Islet of Langerhans (tissue), 1 donor: ENCODE measurements at regions not wholly inside any gene's neighbourhood (a gene's known extent, or its start where the extent isn't known, plus 50 kb on each side); places are given as distances from the start of the nearest gene placed in this dataset.
"Not testable (repeated sequence)": the region's sequence is repeated elsewhere in the genome, so short reads cannot be mapped to it uniquely, and the experiment has no call there.

Source experiments
- FAIRE-seq: peaks from one replicate; lab custom pipeline; 2011; peaks lifted over from hg19 to GRCh38; lab: Jason Lieb, UNC

GRCh38 chr17:14621826-14622614 lies 321.1 kb downstream of the HS3ST3B1 start:
- FAIRE-seq = no peak

GRCh38 chr17:14619821-14620220 lies 318.9 kb downstream of the HS3ST3B1 start:
- FAIRE-seq = no peak

GRCh38 chr17:14616528-14616927 lies 315.6 kb downstream of the HS3ST3B1 start:
- no peak for FAIRE-seq

- FAIRE-seq = no peak
Measured at GRCh38 chr17:14605267-14605599, 304.4 kb downstream of the HS3ST3B1 start.

GRCh38 chr17:14604591-14605266 lies 303.8 kb downstream of the HS3ST3B1 start:
- FAIRE-seq = no peak

- FAIRE-seq = no peak
Measured at GRCh38 chr17:14596224-14596623, 295.3 kb downstream of the HS3ST3B1 start.

- FAIRE-seq = no peak
Measured at GRCh38 chr17:14595656-14596055, 294.8 kb downstream of the HS3ST3B1 start.

- no peak for FAIRE-seq
Measured at GRCh38 chr17:14594690-14595089, 293.8 kb downstream of the HS3ST3B1 start.

- no peak for FAIRE-seq
Measured at GRCh38 chr17:14593956-14594355, 293.1 kb downstream of the HS3ST3B1 start.

GRCh38 chr17:14590459-14591250 lies 289.8 kb downstream of the HS3ST3B1 start:
- no peak for FAIRE-seq

- no peak for FAIRE-seq
Measured at GRCh38 chr17:14585099-14585498, 284.2 kb downstream of the HS3ST3B1 start.

GRCh38 chr17:14582996-14583395 lies 282.1 kb downstream of the HS3ST3B1 start:
- no peak for FAIRE-seq

- no peak for FAIRE-seq
Measured at GRCh38 chr17:14581186-14581830, 280.4 kb downstream of the HS3ST3B1 start.

GRCh38 chr17:14580499-14580898 lies 279.6 kb downstream of the HS3ST3B1 start:
- FAIRE-seq = no peak

GRCh38 chr17:14579716-14580115 lies 278.8 kb downstream of the HS3ST3B1 start:
- FAIRE-seq = no peak

- no peak for FAIRE-seq
Measured at GRCh38 chr17:14575471-14575953, 274.6 kb downstream of the HS3ST3B1 start.

- FAIRE-seq = not testable (repeated sequence)
Measured at GRCh38 chr17:14560325-14560724, 259.4 kb downstream of the HS3ST3B1 start.

- no peak for FAIRE-seq
Measured at GRCh38 chr17:14559264-14560119, 258.6 kb downstream of the HS3ST3B1 start.

GRCh38 chr17:14557480-14557879 lies 256.6 kb downstream of the HS3ST3B1 start:
- FAIRE-seq = no peak

- FAIRE-seq = no peak
Measured at GRCh38 chr17:14553847-14554246, 253.0 kb downstream of the HS3ST3B1 start.

- no peak for FAIRE-seq
Measured at GRCh38 chr17:14552306-14552705, 251.4 kb downstream of the HS3ST3B1 start.
